ENCODE measurements at regions not wholly inside any gene's neighbourhood (a gene's known extent, or its start where the extent isn't known, plus 50 kb on each side); places are given as distances from the start of the nearest gene placed in this dataset.

DNA sequence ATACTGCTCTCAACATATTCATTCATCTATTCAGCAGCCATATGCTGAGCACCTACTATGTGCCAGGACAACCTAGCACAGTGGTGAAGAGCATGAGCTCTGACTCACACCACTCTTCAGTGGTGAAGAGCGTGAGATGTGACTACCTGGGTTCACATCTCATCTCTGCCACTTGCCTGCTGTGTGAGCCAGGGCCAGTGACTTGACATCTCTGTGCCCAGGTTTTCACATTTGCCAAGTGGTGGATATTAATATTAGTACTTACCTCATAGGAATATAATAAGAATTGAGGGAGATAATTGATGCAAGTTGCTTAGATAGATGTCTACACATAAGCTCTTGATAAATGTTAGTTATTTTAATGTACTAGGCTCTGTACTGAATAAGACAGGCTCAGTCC lies 488.9 kb downstream of the PTPRU start:
- TF ChIP-seq, protein P1, sequence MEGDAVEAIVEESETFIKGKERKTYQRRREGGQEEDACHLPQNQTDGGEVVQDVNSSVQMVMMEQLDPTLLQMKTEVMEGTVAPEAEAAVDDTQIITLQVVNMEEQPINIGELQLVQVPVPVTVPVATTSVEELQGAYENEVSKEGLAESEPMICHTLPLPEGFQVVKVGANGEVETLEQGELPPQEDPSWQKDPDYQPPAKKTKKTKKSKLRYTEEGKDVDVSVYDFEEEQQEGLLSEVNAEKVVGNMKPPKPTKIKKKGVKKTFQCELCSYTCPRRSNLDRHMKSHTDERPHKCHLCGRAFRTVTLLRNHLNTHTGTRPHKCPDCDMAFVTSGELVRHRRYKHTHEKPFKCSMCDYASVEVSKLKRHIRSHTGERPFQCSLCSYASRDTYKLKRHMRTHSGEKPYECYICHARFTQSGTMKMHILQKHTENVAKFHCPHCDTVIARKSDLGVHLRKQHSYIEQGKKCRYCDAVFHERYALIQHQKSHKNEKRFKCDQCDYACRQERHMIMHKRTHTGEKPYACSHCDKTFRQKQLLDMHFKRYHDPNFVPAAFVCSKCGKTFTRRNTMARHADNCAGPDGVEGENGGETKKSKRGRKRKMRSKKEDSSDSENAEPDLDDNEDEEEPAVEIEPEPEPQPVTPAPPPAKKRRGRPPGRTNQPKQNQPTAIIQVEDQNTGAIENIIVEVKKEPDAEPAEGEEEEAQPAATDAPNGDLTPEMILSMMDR (IDR thresholded peaks at IDR 0.05; ENCODE audit: low read depth, low read length, poor library complexity, severe bottlenecking): no peak
- no peak for TF ChIP-seq EZH2phosphoT487 (IDR thresholded peaks at IDR 0.05; ENCODE audit: borderline replicate concordance, low read length)
